Immature natural killer cell (primary cell): ENCODE measurements at regions not wholly inside any gene's neighbourhood (a gene's known extent, or its start where the extent isn't known, plus 50 kb on each side); places are given as distances from the start of the nearest gene placed in this dataset.

Experiments used
- DNase-seq, 3 donors: peaks; one replicate each; pipeline ENCODE4 v3.0.0; 2022; ENCODE audit warnings: mixed read lengths in 1 of 3
- H3K27ac Mint-ChIP-seq, 6 donors: one replicate each; pipeline ENCODE4 v1.8.0; 2020; ENCODE audit warnings: mixed read lengths in 6 of 6, mild to moderate bottlenecking in 5 of 6, inconsistent platforms in 4 of 6, moderate library complexity in 3 of 6
- H3K27me3 Mint-ChIP-seq, 3 donors: one replicate each; pipeline ENCODE4 v1.8.0; 2020 to 2021; ENCODE audit warnings: low read depth in 3 of 3, mild to moderate bottlenecking in 3 of 3, mixed read lengths in 3 of 3, moderate library complexity in 3 of 3, inconsistent platforms in 1 of 3
- H3K36me3 Mint-ChIP-seq, 3 donors: one replicate each; pipeline ENCODE4 v1.8.0; 2020; ENCODE audit warnings: mixed read lengths in 3 of 3, inconsistent platforms in 2 of 3, mild to moderate bottlenecking in 2 of 3
- H3K4me1 Mint-ChIP-seq, 2 donors: one replicate each; pipeline ENCODE4 v1.8.0; 2020; ENCODE audit warnings: inconsistent platforms in 2 of 2, mild to moderate bottlenecking in 2 of 2, mixed read lengths in 2 of 2, moderate library complexity in 1 of 2
- H3K4me3 Mint-ChIP-seq, 5 donors: one replicate each; pipeline ENCODE4 v1.8.0; 2020; ENCODE audit warnings: mild to moderate bottlenecking in 5 of 5, mixed read lengths in 5 of 5, inconsistent platforms in 3 of 5, moderate library complexity in 3 of 5
- H3K9me3 Mint-ChIP-seq, 6 donors: one replicate each; pipeline ENCODE4 v1.8.0; 2020; ENCODE audit warnings: mild to moderate bottlenecking in 6 of 6, mixed read lengths in 6 of 6, inconsistent platforms in 4 of 6, moderate library complexity in 3 of 6

- no peak overlapping the region for H3K27ac Mint-ChIP-seq
- H3K27me3 Mint-ChIP-seq: peaks cover 0 to 2% (median 0%) of the 10 kb centered on the region in 3 donors
- H3K4me1 Mint-ChIP-seq: peaks cover 5 to 7% of the 10 kb centered on the region in 2 donors
- H3K9me3 Mint-ChIP-seq: peaks cover 0 to 8% (median 3%) of the 10 kb centered on the region in 6 donors
- no peak overlapping the region for H3K4me3 Mint-ChIP-seq
- no peak for DNase-seq
- no peaks in the 10 kb centered on the region for H3K36me3 Mint-ChIP-seq
Observed at GRCh38 chr15:87761736-87762509, 494.6 kb downstream of the NTRK3 start.

DNA sequence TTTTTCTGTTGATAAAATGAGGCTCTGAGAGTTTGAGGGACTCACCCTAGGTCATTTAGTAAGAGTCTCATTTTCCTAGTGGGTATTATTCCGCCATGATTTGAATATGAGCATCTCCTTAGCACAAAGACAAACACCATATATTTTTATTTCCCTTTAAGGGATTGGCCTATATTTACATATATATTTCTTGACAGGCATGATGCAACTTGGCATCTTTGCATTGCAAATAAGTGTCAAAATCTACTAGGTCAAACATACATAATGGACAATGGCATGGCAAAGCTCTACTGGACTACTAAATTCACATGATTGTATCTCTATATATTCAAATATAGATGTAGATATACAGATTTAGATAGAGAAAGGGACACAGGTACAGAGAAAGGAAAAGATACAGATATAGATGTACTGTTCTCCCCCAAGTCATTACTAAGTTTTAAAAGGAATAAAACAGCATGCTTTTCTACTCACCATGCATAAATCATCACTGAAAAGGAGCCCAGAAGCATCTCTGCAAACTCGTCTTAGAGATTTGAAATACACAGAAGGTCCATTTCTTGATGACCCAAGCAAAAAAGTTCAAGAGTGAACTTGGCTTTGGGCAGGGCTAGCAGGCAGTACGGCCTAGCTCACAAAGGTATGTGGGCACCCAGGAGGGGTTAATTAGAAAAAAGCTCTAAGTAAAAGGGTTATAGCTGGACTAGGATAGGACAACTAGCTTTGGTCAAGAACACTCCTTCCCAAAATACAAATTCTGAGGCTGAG is 495.8 kb downstream of the NTRK3 start:
- peaks cover 0 to 2% (median 0%) of the 10 kb centered on the region in 3 donors for H3K27me3 Mint-ChIP-seq

DNA sequence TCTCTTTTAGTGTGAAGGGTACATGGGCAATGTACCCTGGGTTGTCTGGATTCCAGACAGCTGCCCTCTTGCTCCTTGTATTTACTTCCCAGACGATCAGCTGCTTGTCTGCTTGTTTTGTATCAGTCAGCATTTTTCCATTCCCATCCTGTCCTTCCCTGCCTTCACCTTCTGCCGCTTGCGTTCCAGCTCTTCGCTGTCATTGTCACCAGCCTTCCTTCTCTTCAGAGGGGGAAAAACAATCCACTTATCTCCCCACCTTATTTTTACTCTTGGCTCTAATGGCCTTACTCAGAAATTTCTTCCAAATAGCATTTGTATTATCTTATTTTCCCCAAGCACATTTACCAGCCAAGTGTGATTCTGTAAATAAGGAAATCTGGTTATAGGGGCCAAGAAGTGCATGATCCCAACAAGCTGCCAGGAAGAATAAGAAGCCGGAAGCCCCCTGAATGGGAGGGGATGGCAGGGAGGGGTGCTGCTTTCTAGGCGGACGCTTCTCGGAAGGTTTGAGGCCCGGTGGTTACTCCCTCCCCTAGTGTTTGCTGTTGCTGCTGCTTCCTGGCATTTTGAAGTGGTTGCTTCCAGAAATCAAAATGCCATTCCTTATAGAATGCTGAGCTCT is 497.6 kb downstream of the NTRK3 start:
- H3K4me1 Mint-ChIP-seq: peaks cover 5 to 7% of the 10 kb centered on the region in 2 donors
- H3K9me3 Mint-ChIP-seq: peaks cover 0 to 8% (median 2%) of the 10 kb centered on the region in 6 donors
- no peak overlapping the region for H3K27ac Mint-ChIP-seq
- no peak overlapping the region for H3K4me3 Mint-ChIP-seq
- DNase-seq: no peak
- H3K36me3 Mint-ChIP-seq: no peaks in the 10 kb centered on the region
- peaks cover 0 to 3% (median 0%) of the 10 kb centered on the region in 3 donors for H3K27me3 Mint-ChIP-seq

More for the DNA sequence above, 495.8 kb downstream of the NTRK3 start:
- H3K27ac Mint-ChIP-seq: no peak overlapping the region
- H3K9me3 Mint-ChIP-seq: peaks cover 0 to 9% (median 2%) of the 10 kb centered on the region in 6 donors
- H3K4me1 Mint-ChIP-seq: peaks cover 5 to 7% of the 10 kb centered on the region in 2 donors
- no peak for DNase-seq
- no peak overlapping the region for H3K4me3 Mint-ChIP-seq
- H3K36me3 Mint-ChIP-seq: no peaks in the 10 kb centered on the region

GRCh38 chr15:87757084-87757483 is 499.5 kb downstream of the NTRK3 start:
- H3K4me1 Mint-ChIP-seq: peaks cover 2 to 4% of the 10 kb centered on the region in 2 donors
- no peaks in the 10 kb centered on the region for H3K36me3 Mint-ChIP-seq
- no peak for DNase-seq
- peaks cover 0 to 8% (median 2%) of the 10 kb centered on the region in 6 donors for H3K9me3 Mint-ChIP-seq
- H3K27me3 Mint-ChIP-seq: peaks cover 0 to 3% (median 0%) of the 10 kb centered on the region in 3 donors
- H3K4me3 Mint-ChIP-seq: no peak overlapping the region
- H3K27ac Mint-ChIP-seq: no peak overlapping the region

- Mint-ChIP-seq H3K27ac (no peak overlapping the region), H3K27me3 (peaks cover 0 to 3% (median 0%) of the 10 kb centered on the region in 3 donors), H3K9me3 (peaks cover 0 to 12% (median 0%) of the 10 kb centered on the region in 6 donors)
Observed at GRCh38 chr15:87756072-87756471, 500.5 kb downstream of the NTRK3 start.

GRCh38 chr15:87755226-87755625 is 501.3 kb downstream of the NTRK3 start:
- no peak for DNase-seq
- Mint-ChIP-seq H3K4me1 (no peaks in the 10 kb centered on the region), H3K9me3 (peaks cover 0 to 12% (median 0%) of the 10 kb centered on the region in 6 donors), H3K36me3 (no peaks in the 10 kb centered on the region), H3K4me3 (no peak overlapping the region), H3K27ac (no peak overlapping the region), H3K27me3 (peaks cover 0 to 3% (median 0%) of the 10 kb centered on the region in 3 donors)

More at GRCh38 chr15:87756072-87756471, 500.5 kb downstream of the NTRK3 start:
- Mint-ChIP-seq H3K4me3 (no peak overlapping the region), H3K4me1 (no peaks in the 10 kb centered on the region), H3K36me3 (no peaks in the 10 kb centered on the region)
- DNase-seq: no peak

- no peak overlapping the region for H3K27ac Mint-ChIP-seq
Observed at GRCh38 chr15:87753539-87753938, 503.0 kb downstream of the NTRK3 start.

GRCh38 chr15:87752250-87752951 is 504.1 kb downstream of the NTRK3 start:
- Mint-ChIP-seq H3K27me3 (peaks cover 0 to 2% (median 0%) of the 10 kb centered on the region in 3 donors), H3K4me3 (no peak overlapping the region), H3K27ac (no peak overlapping the region), H3K36me3 (no peaks in the 10 kb centered on the region), H3K4me1 (no peaks in the 10 kb centered on the region), H3K9me3 (peaks cover 0 to 6% (median 2%) of the 10 kb centered on the region in 6 donors)
- no peak for DNase-seq

More at GRCh38 chr15:87753539-87753938, 503.0 kb downstream of the NTRK3 start:
- DNase-seq: no peak
- Mint-ChIP-seq H3K27me3 (peaks cover 0 to 2% (median 0%) of the 10 kb centered on the region in 3 donors), H3K36me3 (no peaks in the 10 kb centered on the region), H3K9me3 (peaks cover 0 to 8% (median 0%) of the 10 kb centered on the region in 6 donors), H3K4me3 (no peak overlapping the region), H3K4me1 (no peaks in the 10 kb centered on the region)

GRCh38 chr15:87748483-87748882 is 508.1 kb downstream of the NTRK3 start:
- no peak for DNase-seq
- Mint-ChIP-seq H3K9me3 (peaks cover 0 to 4% (median 0%) of the 10 kb centered on the region in 6 donors), H3K27me3 (no peaks in the 10 kb centered on the region), H3K27ac (no peak overlapping the region), H3K4me1 (no peaks in the 10 kb centered on the region), H3K4me3 (no peak overlapping the region), H3K36me3 (no peaks in the 10 kb centered on the region)

GRCh38 chr15:87747087-87747486 is 509.5 kb downstream of the NTRK3 start:
- no peak overlapping the region for H3K4me3 Mint-ChIP-seq
- no peaks in the 10 kb centered on the region for H3K27me3 Mint-ChIP-seq
- H3K4me1 Mint-ChIP-seq: no peaks in the 10 kb centered on the region
- H3K36me3 Mint-ChIP-seq: no peaks in the 10 kb centered on the region
- peaks cover 0 to 4% (median 0%) of the 10 kb centered on the region in 6 donors for H3K9me3 Mint-ChIP-seq
- H3K27ac Mint-ChIP-seq: no peak overlapping the region
- DNase-seq: no peak

- H3K27me3 Mint-ChIP-seq: no peaks in the 10 kb centered on the region
- no peak for DNase-seq
- H3K4me3 Mint-ChIP-seq: no peak overlapping the region
- no peaks in the 10 kb centered on the region for H3K36me3 Mint-ChIP-seq
- H3K4me1 Mint-ChIP-seq: no peaks in the 10 kb centered on the region
- no peak overlapping the region for H3K27ac Mint-ChIP-seq
- H3K9me3 Mint-ChIP-seq: peaks cover 0 to 4% (median 0%) of the 10 kb centered on the region in 6 donors
Observed at GRCh38 chr15:87746333-87746732, 510.2 kb downstream of the NTRK3 start.

DNA sequence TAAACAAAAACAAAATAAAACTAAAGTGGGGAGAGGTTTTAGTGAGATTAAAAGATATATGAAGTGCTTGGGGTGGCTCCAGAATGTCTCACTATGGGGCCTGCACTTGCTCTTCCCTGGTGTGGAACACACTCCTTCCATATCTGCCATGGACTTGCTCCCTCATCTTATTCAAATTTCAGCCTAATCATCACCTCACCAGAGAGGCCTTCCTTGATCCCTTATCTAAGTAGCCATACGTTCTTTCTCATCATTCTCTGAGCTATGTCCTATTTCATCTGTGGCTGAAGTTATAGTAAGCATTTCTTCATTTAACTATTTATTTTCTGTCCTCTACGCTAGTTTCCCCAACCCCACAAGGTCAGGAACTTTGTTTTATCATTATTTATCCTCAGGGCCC is 511.7 kb downstream of the NTRK3 start:
- no peak for DNase-seq
- Mint-ChIP-seq H3K27ac (no peak overlapping the region), H3K27me3 (peaks cover 0 to 3% (median 0%) of the 10 kb centered on the region in 3 donors), H3K36me3 (no peaks in the 10 kb centered on the region), H3K9me3 (peaks cover 0 to 4% (median 0%) of the 10 kb centered on the region in 6 donors), H3K4me1 (no peaks in the 10 kb centered on the region), H3K4me3 (no peak overlapping the region)

- Mint-ChIP-seq H3K9me3 (peaks cover 0 to 4% (median 0%) of the 10 kb centered on the region in 6 donors), H3K4me3 (no peak overlapping the region), H3K4me1 (no peaks in the 10 kb centered on the region), H3K27ac (no peak overlapping the region), H3K36me3 (no peaks in the 10 kb centered on the region), H3K27me3 (peaks cover 0 to 3% (median 0%) of the 10 kb centered on the region in 3 donors)
- no peak for DNase-seq
Observed at GRCh38 chr15:87743562-87743961, 513.0 kb downstream of the NTRK3 start.
